IMR-90 (cell line): ENCODE measurements at regions not wholly inside any gene's neighbourhood (a gene's known extent, or its start where the extent isn't known, plus 50 kb on each side); places are given as distances from the start of the nearest gene placed in this dataset.
A peak's percentile ranks its signal among the peaks of the same experiment; 100 is the strongest.

Experiments
- ATAC-seq: fragments of 200-7000 bp; cut with Tn5 transposase; 2 replicates; pipeline ENCODE4 v1.9.1; 2020; ENCODE audit warnings: low read depth, mild to moderate bottlenecking, moderate library complexity
- BruUV-seq: library from RNA; stranded (reverse); fragments of 400-500 nt; replicated peaks from 2 replicates; lab custom pipeline; 2021; lab: Mats Ljungman, UMichigan
- CTCF ChIA-PET: fragments of 300-600 bp; formaldehyde crosslinking; extraction: SDS; loops from one replicate; lab custom pipeline; 2021; ENCODE audit warnings: antibody characterized with exemption; lab: Yijun Ruan, JAX
- POLR2A ChIA-PET: fragments of 300-600 bp; sonication (Branson Sonifier 250); formaldehyde crosslinking; loops from one replicate; lab custom pipeline; 2022; ENCODE audit warnings: antibody characterized with exemption; ENCODE audit not compliant: unreplicated experiment; lab: Charles Lee
- DNase-seq: peaks from one replicate; pipeline ENCODE4 v3.0.0; 2013
- H2AFZ ChIP-seq: replicated peaks from 2 replicates; pipeline ENCODE3; 2013; ENCODE audit warnings: low read length, mild to moderate bottlenecking; ENCODE audit not compliant: poor library complexity
- H2AK5ac ChIP-seq: 2 replicates; pipeline ENCODE4 v1.6.1; 2013; ENCODE audit warnings: low read depth, low read length, inconsistent platforms
- H2AK9ac ChIP-seq: replicated peaks from 2 replicates; pipeline ENCODE3; 2013; ENCODE audit warnings: mild to moderate bottlenecking, low read depth, low read length, moderate library complexity; ENCODE audit not compliant: poor library complexity
- H2BK120ac ChIP-seq: 2 replicates; pipeline ENCODE4 v1.6.1; 2013; ENCODE audit warnings: low read depth, low read length, inconsistent platforms
- H2BK15ac ChIP-seq: 3 replicates; pipeline ENCODE4 v1.6.1; 2013; ENCODE audit warnings: low read depth, low read length, inconsistent platforms
- H2BK20ac ChIP-seq: 2 replicates; pipeline ENCODE4 v1.6.1; 2013; ENCODE audit warnings: low read depth, mild to moderate bottlenecking, inconsistent platforms, low read length, moderate library complexity
- H2BK5ac ChIP-seq: 2 replicates; pipeline ENCODE4 v1.6.1; 2013; ENCODE audit warnings: mild to moderate bottlenecking, low read depth, low read length, inconsistent platforms; ENCODE audit not compliant: poor library complexity, severe bottlenecking
- H3K14ac ChIP-seq: replicated peaks from 2 replicates; pipeline ENCODE4 v1.6.1; 2013; ENCODE audit warnings: low read depth, low read length, inconsistent platforms
- H3K18ac ChIP-seq: 2 replicates; pipeline ENCODE4 v1.6.1; 2013; ENCODE audit warnings: low read depth, low read length, control low read depth
- H3K23ac ChIP-seq: 2 replicates; pipeline ENCODE4 v1.6.1; 2013; ENCODE audit warnings: low read depth, low read length, inconsistent platforms
- H3K27ac ChIP-seq: 2 replicates; pipeline ENCODE4 v1.5.1; 2013; ENCODE audit warnings: mild to moderate bottlenecking, control low read depth, low read length; ENCODE audit not compliant: insufficient read depth
- H3K27me3 ChIP-seq: 2 replicates; pipeline ENCODE4 v1.6.1; 2013; ENCODE audit warnings: low read length; ENCODE audit not compliant: control insufficient read depth, insufficient read depth
- H3K36me3 ChIP-seq: 2 replicates; pipeline ENCODE4 v1.6.1; 2013; ENCODE audit warnings: low read length, mixed read lengths; ENCODE audit not compliant: control insufficient read depth, insufficient read depth
- H3K4ac ChIP-seq: 2 replicates; pipeline ENCODE4 v1.6.1; 2013; ENCODE audit warnings: low read depth, low read length, inconsistent platforms
- H3K4me1 ChIP-seq: 2 replicates; pipeline ENCODE4 v1.6.1; 2013; ENCODE audit warnings: low read length, mixed read lengths; ENCODE audit not compliant: control insufficient read depth, insufficient read depth
- H3K4me2 ChIP-seq: 2 replicates; pipeline ENCODE4 v1.6.1; 2013; ENCODE audit warnings: low read depth, mild to moderate bottlenecking, control low read depth, low read length, moderate library complexity
- H3K4me3 ChIP-seq: 2 replicates; pipeline ENCODE4 v1.5.1; 2013; ENCODE audit warnings: low read depth, mild to moderate bottlenecking, control low read depth, low read length, moderate library complexity; ENCODE audit not compliant: insufficient read depth
- H3K56ac ChIP-seq: 2 replicates; pipeline ENCODE4 v1.6.1; 2013; ENCODE audit warnings: low read length, inconsistent platforms; ENCODE audit not compliant: insufficient read depth; ENCODE audit errors: extremely low read depth
- H3K79me1 ChIP-seq, 2 experiments: 2 replicates each; pipeline ENCODE4 v1.6.1; 2013; ENCODE audit warnings: low read length in 2 of 2, inconsistent platforms in 1 of 2, low read depth in 1 of 2
- H3K9ac ChIP-seq: 2 replicates; pipeline ENCODE4 v1.6.1; 2013; ENCODE audit warnings: low read depth, low read length, control low read depth
- H3K9me1 ChIP-seq: 2 replicates; pipeline ENCODE4 v1.6.1; 2013; ENCODE audit warnings: low read length, inconsistent platforms; ENCODE audit not compliant: insufficient read depth
- H3K9me3 ChIP-seq: 2 replicates; pipeline ENCODE4 v1.6.1; 2013; ENCODE audit warnings: low read length; ENCODE audit not compliant: control insufficient read depth, insufficient read depth
- H4K20me1 ChIP-seq: 2 replicates; pipeline ENCODE4 v1.6.1; 2013; ENCODE audit warnings: low read length, inconsistent platforms; ENCODE audit not compliant: insufficient read depth
- H4K5ac ChIP-seq: 2 replicates; pipeline ENCODE4 v1.6.1; 2013; ENCODE audit warnings: mild to moderate bottlenecking, low read depth, low read length, control low read depth
- H4K8ac ChIP-seq, 2 experiments: 2 replicates each; pipeline ENCODE4 v1.6.1; 2013; ENCODE audit warnings: low read depth in 2 of 2, low read length in 2 of 2, control low read depth in 1 of 2, inconsistent platforms in 1 of 2
- H4K91ac ChIP-seq: 2 replicates; pipeline ENCODE4 v1.6.1; 2013; ENCODE audit warnings: low read depth, low read length, inconsistent platforms; ENCODE audit not compliant: insufficient read depth
- BHLHE40 ChIP-seq: fragments of 150-350 bp; IDR thresholded peaks from 2 replicates; pipeline ENCODE4 v1.6.1; 2016; ENCODE audit warnings: mild to moderate bottlenecking, low read depth, low read length
- CHD1 ChIP-seq: IDR thresholded peaks from 2 replicates; pipeline ENCODE4 v1.6.1; 2012; ENCODE audit warnings: low read depth, low read length, improper control_type of control experiment
- FOS ChIP-seq: fragments of 150-350 bp; IDR thresholded peaks from 2 replicates; pipeline ENCODE4 v1.6.1; 2016; ENCODE audit warnings: low read depth, low read length
- MAFK ChIP-seq: IDR thresholded peaks from 2 replicates; pipeline ENCODE4 v1.6.1; 2012; ENCODE audit warnings: low read depth, low read length, improper control_type of control experiment
- NFE2L2 ChIP-seq: fragments of 150-350 bp; IDR thresholded peaks from 2 replicates; pipeline ENCODE4 v1.6.1; 2016; ENCODE audit warnings: low read depth, mild to moderate bottlenecking, low read length
- POLR2A ChIP-seq: IDR thresholded peaks from 2 replicates; pipeline ENCODE4 v1.6.1; 2012; ENCODE audit warnings: mild to moderate bottlenecking, low read depth, low read length
- RAD21 ChIP-seq: IDR thresholded peaks from 2 replicates; pipeline ENCODE4 v1.6.1; 2012; ENCODE audit warnings: low read length, improper control_type of control experiment
- RFX5 ChIP-seq: IDR thresholded peaks from 2 replicates; pipeline ENCODE4 v1.8.0; 2012; ENCODE audit warnings: low read depth, mild to moderate bottlenecking, low read length, moderate library complexity
- SMC3 ChIP-seq: fragments of 150-350 bp; IDR thresholded peaks from 2 replicates; pipeline ENCODE4 v1.6.1; 2016; ENCODE audit warnings: low read depth, mild to moderate bottlenecking, antibody characterized with exemption, low read length, moderate library complexity
- USF2 ChIP-seq: fragments of 150-350 bp; IDR thresholded peaks from 2 replicates; pipeline ENCODE4 v1.6.1; 2017; ENCODE audit warnings: mild to moderate bottlenecking, antibody characterized with exemption, low read length, low read depth
- WGBS, 2 experiments: methylation state at CpG; one replicate each; pipeline versions ENCODE4 v1.1.5 to v1.1.7; 2013; ENCODE audit warnings: missing lambda C conversion rate in 2 of 2; ENCODE audit not compliant: insufficient read length in 1 of 2; ENCODE audit errors: extremely low coverage in 2 of 2; 5-methylcytosine and 5-hydroxymethylcytosine counted together
- dilution Hi-C: fragments of 300-500 bp; cut with HindIII; formaldehyde crosslinking; loops from one replicate; pipeline ENCODE4 v1.14.3; 2018; ENCODE audit warnings: low sequenced_read_pairs; ENCODE audit not compliant: unreplicated experiment
- in situ Hi-C: fragments of 300-500 bp; cut with MboI; formaldehyde crosslinking; loops from 3 replicates; pipeline ENCODE4 v1.14.3; 2019; ENCODE audit warnings: low sequenced_read_pairs, inconsistent platforms, mixed read lengths
- intact Hi-C: fragments of 100-400 bp; cut with micrococcal nuclease; formaldehyde crosslinking; loops from 2 replicates; pipeline ENCODE4 v1.10.0; 2022

GRCh38 chr17:56099649-56100048, 53.6 kb upstream of the ANKFN1 start:
- H3K18ac ChIP-seq: no peak overlapping the region
- WGBS, 2 experiments: 88% methylated on average over 1 of the region's 5 CpGs; no CpG with 5 or more reads in 1 of the 2 experiments
- no peak overlapping the region for H3K4ac ChIP-seq
- H3K27me3 ChIP-seq: no peaks in the 10 kb centered on the region
- H4K5ac ChIP-seq: no peak overlapping the region
- no peak overlapping the region for H3K9ac ChIP-seq
- no peak overlapping the region for H3K56ac ChIP-seq
- no peak overlapping the region for H4K91ac ChIP-seq
- H2BK5ac ChIP-seq: no peak overlapping the region
- H3K14ac ChIP-seq: no peak overlapping the region
- no peaks in the 10 kb centered on the region for H4K20me1 ChIP-seq
- no peak overlapping the region for H2AK9ac ChIP-seq
- no peaks in the 10 kb centered on the region for H3K36me3 ChIP-seq
- intact Hi-C loops (no loop called here), in situ Hi-C loops (no loop called here), dilution Hi-C loops (no loop called here)
- H3K27ac ChIP-seq: no peak overlapping the region
- no peak overlapping the region for H2BK15ac ChIP-seq
- no peak overlapping the region for H4K8ac ChIP-seq
- H3K4me3 ChIP-seq: no peak overlapping the region
- no peak overlapping the region for H2BK120ac ChIP-seq
- H2AFZ ChIP-seq: no peak overlapping the region
- POLR2A ChIA-PET: no interaction called here
- no peaks in the 10 kb centered on the region for H3K9me3 ChIP-seq
- H2AK5ac ChIP-seq: no peak overlapping the region
- H3K9me1 ChIP-seq: peaks cover 2% of the 10 kb centered on the region; the same call in 1 of the 2 replicates
- no peaks in the 10 kb centered on the region for H3K79me1 ChIP-seq
- no TSS peak for BruUV-seq
- no peak overlapping the region for H3K23ac ChIP-seq
- no peak for ATAC-seq
- CTCF ChIA-PET: interaction anchor here (1.2 kb wide), 1 partner anchor 8 kb away, joined by 3 read pairs; no protein-coding TSS in a partner anchor
- H3K4me2 ChIP-seq: no peak overlapping the region
- H2BK20ac ChIP-seq: no peak overlapping the region
- no peak for TF ChIP-seq RAD21
- TF ChIP-seq RFX5: no peak
- no peak for TF ChIP-seq NFE2L2
- TF ChIP-seq MAFK: no peak
- TF ChIP-seq CHD1: no peak
- TF ChIP-seq FOS: no peak
- TF ChIP-seq SMC3: no peak
- TF ChIP-seq POLR2A: no peak
- TF ChIP-seq USF2: no peak
- TF ChIP-seq BHLHE40: no peak
- H3K4me1 ChIP-seq: peaks cover 2% of the 10 kb centered on the region
- DNase-seq: peak; percentile 8
